ENCODE measurements at regions not wholly inside any gene's neighbourhood (a gene's known extent, or its start where the extent isn't known, plus 50 kb on each side); places are given as distances from the start of the nearest gene placed in this dataset.

DNA sequence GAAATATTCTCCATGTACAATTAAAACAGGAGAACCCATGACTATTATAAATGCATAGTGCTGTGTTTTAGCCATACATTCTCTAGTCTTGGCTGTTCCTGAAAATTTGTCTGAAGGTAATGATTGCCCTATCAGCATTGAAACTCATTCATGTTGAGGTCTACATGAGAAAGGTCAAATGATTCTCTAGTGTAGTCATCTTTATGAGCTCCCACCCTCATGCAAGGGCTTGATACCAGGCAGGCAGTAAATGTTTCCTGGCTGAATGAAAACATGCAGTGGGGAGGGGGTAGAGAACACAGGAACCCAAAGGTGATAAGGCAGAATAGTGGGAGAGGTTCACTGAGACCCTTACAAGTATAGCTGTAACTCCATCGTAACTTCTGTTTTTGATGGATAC is 424.3 kb downstream of the COG6 start:
- in situ Hi-C loops (cut with MboI): no loop called here
- Histone ChIP-seq H3K4me3 (no peak overlapping the region), H3K9me1 (ENCODE audit: control insufficient read depth, insufficient read depth, low read length) (no peaks in the 10 kb centered on the region), H3K27ac (ENCODE audit: extremely low read depth, low read depth, low read length) (no peak overlapping the region), H3K9me3 (replicated peaks; ENCODE audit: control insufficient read depth, insufficient read depth, low read depth, low read length) (no peaks in the 10 kb centered on the region), H3K9ac (ENCODE audit: insufficient read depth in 1 of 2, low read depth in 2 of 2, low read length in 2 of 2) (no peak overlapping the region), H3K36me3 (ENCODE audit: control insufficient read depth, insufficient read depth, low read length) (no peaks in the 10 kb centered on the region), H3K79me2 (ENCODE audit: control insufficient read depth, insufficient read depth, low read length) (no peaks in the 10 kb centered on the region), H4K20me1 (replicated peaks; ENCODE audit: control insufficient read depth, insufficient read depth, low read length) (no peaks in the 10 kb centered on the region), H3K4me2 (ENCODE audit: insufficient read depth, low read length) (no peak overlapping the region), H2AFZ (ENCODE audit: low read depth, low read length) (no peak overlapping the region), H3K27me3 (ENCODE audit: control insufficient read depth in 2 of 2, insufficient read depth in 2 of 2, low read length in 2 of 2) (no peaks in the 10 kb centered on the region), H3K4me1 (replicated peaks in 1 of 2; ENCODE audit: control insufficient read depth in 2 of 2, insufficient read depth in 2 of 2, low read length in 2 of 2) (no peaks in the 10 kb centered on the region)
- no peak for ATAC-seq
- POLR2A ChIA-PET: no interaction called here
- DNase-seq (ENCODE audit: extremely low read depth in 1 of 4, low spot score in 3 of 4): no peak
- no peak for FAIRE-seq
- TF ChIP-seq, protein P1, sequence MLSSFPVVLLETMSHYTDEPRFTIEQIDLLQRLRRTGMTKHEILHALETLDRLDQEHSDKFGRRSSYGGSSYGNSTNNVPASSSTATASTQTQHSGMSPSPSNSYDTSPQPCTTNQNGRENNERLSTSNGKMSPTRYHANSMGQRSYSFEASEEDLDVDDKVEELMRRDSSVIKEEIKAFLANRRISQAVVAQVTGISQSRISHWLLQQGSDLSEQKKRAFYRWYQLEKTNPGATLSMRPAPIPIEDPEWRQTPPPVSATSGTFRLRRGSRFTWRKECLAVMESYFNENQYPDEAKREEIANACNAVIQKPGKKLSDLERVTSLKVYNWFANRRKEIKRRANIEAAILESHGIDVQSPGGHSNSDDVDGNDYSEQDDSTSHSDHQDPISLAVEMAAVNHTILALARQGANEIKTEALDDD (IDR thresholded peaks at IDR 0.05): no peak
- no peak for TF ChIP-seq ZNF146 (CRISPR knock-in tag; IDR thresholded peaks at IDR 0.05; ENCODE audit: unreplicated experiment)
- no peak for TF ChIP-seq ZNF436 (CRISPR knock-in tag; IDR thresholded peaks at IDR 0.05)
- TF ChIP-seq, protein P2, sequence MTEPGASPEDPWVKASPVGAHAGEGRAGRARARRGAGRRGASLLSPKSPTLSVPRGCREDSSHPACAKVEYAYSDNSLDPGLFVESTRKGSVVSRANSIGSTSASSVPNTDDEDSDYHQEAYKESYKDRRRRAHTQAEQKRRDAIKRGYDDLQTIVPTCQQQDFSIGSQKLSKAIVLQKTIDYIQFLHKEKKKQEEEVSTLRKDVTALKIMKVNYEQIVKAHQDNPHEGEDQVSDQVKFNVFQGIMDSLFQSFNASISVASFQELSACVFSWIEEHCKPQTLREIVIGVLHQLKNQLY (CRISPR knock-in tag; conservative IDR thresholded peaks at IDR 0.05): no peak
- no peak for TF ChIP-seq ZNF695 (CRISPR knock-in tag; IDR thresholded peaks at IDR 0.05)
- TF ChIP-seq POLR2A (conservative IDR thresholded peaks at IDR 0.05): no peak
- no peak for TF ChIP-seq SMARCE1 (IDR thresholded peaks at IDR 0.05)
- no peak for TF ChIP-seq FOXJ2 (tag; IDR thresholded peaks at IDR 0.05)
- no peak for TF ChIP-seq ZFPM2 (CRISPR knock-in tag; IDR thresholded peaks at IDR 0.05)
- TF ChIP-seq, protein P3, sequence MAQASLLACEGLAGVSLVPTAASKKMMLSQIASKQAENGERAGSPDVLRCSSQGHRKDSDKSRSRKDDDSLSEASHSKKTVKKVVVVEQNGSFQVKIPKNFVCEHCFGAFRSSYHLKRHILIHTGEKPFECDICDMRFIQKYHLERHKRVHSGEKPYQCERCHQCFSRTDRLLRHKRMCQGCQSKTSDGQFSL (CRISPR knock-in tag; IDR thresholded peaks at IDR 0.05): no peak
- TF ChIP-seq, protein P3 (tag; IDR thresholded peaks at IDR 0.05): no peak
- no peak for TF ChIP-seq NBN (IDR thresholded peaks at IDR 0.05; ENCODE audit: low read depth)
- TF ChIP-seq, protein P4, sequence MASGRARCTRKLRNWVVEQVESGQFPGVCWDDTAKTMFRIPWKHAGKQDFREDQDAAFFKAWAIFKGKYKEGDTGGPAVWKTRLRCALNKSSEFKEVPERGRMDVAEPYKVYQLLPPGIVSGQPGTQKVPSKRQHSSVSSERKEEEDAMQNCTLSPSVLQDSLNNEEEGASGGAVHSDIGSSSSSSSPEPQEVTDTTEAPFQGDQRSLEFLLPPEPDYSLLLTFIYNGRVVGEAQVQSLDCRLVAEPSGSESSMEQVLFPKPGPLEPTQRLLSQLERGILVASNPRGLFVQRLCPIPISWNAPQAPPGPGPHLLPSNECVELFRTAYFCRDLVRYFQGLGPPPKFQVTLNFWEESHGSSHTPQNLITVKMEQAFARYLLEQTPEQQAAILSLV (tag; IDR thresholded peaks at IDR 0.05): no peak
- TF ChIP-seq RBM25 (IDR thresholded peaks at IDR 0.05; ENCODE audit: low read depth, low read length, severe bottlenecking): no peak
- TF ChIP-seq SMARCB1 (IDR thresholded peaks at IDR 0.05; ENCODE audit: insufficient read length, low read depth): no peak
- TF ChIP-seq, protein P5, sequence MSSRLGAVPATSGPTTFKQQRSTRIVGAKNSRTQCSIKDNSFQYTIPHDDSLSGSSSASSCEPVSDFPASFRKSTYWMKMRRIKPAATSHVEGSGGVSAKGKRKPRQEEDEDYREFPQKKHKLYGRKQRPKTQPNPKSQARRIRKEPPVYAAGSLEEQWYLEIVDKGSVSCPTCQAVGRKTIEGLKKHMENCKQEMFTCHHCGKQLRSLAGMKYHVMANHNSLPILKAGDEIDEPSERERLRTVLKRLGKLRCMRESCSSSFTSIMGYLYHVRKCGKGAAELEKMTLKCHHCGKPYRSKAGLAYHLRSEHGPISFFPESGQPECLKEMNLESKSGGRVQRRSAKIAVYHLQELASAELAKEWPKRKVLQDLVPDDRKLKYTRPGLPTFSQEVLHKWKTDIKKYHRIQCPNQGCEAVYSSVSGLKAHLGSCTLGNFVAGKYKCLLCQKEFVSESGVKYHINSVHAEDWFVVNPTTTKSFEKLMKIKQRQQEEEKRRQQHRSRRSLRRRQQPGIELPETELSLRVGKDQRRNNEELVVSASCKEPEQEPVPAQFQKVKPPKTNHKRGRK (tag; IDR thresholded peaks at IDR 0.05): no peak
- TF ChIP-seq CHD1 (IDR thresholded peaks at IDR 0.05; ENCODE audit: low read length): no peak
- TF ChIP-seq, protein P6, sequence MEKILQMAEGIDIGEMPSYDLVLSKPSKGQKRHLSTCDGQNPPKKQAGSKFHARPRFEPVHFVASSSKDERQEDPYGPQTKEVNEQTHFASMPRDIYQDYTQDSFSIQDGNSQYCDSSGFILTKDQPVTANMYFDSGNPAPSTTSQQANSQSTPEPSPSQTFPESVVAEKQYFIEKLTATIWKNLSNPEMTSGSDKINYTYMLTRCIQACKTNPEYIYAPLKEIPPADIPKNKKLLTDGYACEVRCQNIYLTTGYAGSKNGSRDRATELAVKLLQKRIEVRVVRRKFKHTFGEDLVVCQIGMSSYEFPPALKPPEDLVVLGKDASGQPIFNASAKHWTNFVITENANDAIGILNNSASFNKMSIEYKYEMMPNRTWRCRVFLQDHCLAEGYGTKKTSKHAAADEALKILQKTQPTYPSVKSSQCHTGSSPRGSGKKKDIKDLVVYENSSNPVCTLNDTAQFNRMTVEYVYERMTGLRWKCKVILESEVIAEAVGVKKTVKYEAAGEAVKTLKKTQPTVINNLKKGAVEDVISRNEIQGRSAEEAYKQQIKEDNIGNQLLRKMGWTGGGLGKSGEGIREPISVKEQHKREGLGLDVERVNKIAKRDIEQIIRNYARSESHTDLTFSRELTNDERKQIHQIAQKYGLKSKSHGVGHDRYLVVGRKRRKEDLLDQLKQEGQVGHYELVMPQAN (IDR thresholded peaks at IDR 0.05; ENCODE audit: borderline replicate concordance): no peak
- intact Hi-C loops (cut with micrococcal nuclease): no loop called here
- CTCF ChIA-PET (ENCODE audit: low intra/inter-chr PET ratio): no interaction called here
- WGBS (ENCODE audit: insufficient coverage, low coverage, missing lambda C conversion rate): 0% methylated on average over 1 of the region's 1 CpG
- BruUV-seq (replicated peaks): no TSS peak
